Upper lobe of left lung (tissue), 4 donors: ENCODE measurements at regions not wholly inside any gene's neighbourhood (a gene's known extent, or its start where the extent isn't known, plus 50 kb on each side); places are given as distances from the start of the nearest gene placed in this dataset.
"Not testable (repeated sequence)": the region's sequence is repeated elsewhere in the genome, so short reads cannot be mapped to it uniquely, and the experiment has no call there.

Experiments used
- CTCF ChIP-seq, 6 experiments: fragments of 450-650 bp in 4 of 6; fragments of 200-600 bp in 2 of 6; sonication (generic) in 2 of 6; IDR thresholded peaks; one replicate each; pipeline ENCODE4 v1.5.1; 2016 to 2019; ENCODE audit warnings: antibody characterized with exemption in 6 of 6
- EP300 ChIP-seq, 4 donors: sonication (generic); formaldehyde crosslinking; IDR thresholded peaks; one replicate each; pipeline ENCODE4 v1.5.1; 2017; ENCODE audit warnings: antibody characterized with exemption in 4 of 4, control low read depth in 2 of 4
- POLR2A ChIP-seq, 4 donors: fragments of 450-650 bp; IDR thresholded peaks; one replicate each; pipeline ENCODE4 v1.5.1; 2016 to 2017; ENCODE audit warnings: antibody characterized with exemption in 4 of 4, mild to moderate bottlenecking in 2 of 4

DNA sequence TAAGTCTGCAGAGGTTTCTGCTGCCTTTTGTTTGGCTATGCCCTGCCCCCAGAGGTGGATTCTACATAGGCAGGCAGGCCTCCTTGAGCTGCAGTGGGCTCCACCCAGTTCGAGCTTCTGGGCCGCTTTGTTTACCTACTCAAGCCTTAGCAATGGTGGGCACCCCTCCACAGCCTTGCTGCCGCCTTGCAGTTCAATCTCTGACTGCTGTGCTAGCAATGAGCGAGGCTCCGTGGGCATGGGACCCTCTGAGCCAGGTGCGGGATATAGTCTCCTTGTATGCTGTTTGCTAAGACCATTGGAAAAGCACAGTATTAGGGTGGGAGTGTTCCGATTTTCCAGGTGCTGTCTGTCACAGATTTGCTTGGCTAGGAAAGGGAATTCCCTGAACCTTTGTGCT lies 102.7 kb downstream of the TFAP2B start:
- not testable (repeated sequence) for TF ChIP-seq POLR2A, CTCF, EP300 (IDR thresholded peaks at IDR 0.05)
